ENCODE measurements at regions not wholly inside any gene's neighbourhood (a gene's known extent, or its start where the extent isn't known, plus 50 kb on each side); places are given as distances from the start of the nearest gene placed in this dataset.
"Not testable (repeated sequence)": the region's sequence is repeated elsewhere in the genome, so short reads cannot be mapped to it uniquely, and the experiment has no call there.

DNA sequence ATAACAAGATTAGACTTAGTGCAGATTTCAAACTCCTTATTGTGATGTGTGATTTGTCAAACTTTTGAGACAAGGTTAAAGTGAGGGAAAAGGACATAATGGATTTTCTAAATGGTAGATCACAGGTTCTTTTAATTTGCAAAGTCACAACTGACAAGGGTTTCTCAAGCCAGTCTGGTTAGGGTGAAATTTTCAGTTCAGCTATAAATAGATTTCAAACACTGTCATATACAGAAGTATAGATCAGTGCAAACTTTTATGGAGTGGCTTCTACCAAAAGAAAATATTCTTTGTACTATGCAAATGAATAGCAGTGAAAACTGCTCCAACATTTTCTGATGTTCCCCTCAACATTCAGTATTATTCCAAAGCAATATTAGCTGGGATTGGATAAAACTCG is 337.1 kb upstream of the MAN1A1 start:
- FAIRE-seq, result no peak
- DNase-seq (ENCODE audit: insufficient read length, low spot score), result no peak

DNA sequence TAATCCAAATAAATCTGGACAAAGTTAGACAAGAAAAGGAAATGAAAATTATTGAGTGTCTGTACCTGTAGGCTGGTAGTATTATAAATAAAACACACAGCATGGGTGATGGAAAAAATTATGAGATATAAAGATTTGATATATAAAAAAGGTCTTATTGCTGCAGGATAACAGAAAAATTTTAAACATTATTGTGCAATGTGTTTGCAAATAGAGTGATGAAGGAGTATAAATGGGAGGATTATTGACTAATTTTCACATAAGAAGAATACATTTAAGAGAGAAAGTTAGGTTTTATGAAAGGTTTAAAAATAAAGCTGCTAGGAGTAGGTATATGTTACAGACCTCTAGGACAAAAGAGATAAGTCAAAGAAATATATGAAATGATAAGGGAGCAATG is 336.7 kb upstream of the MAN1A1 start:
- DNase-seq (ENCODE audit: insufficient read length, low spot score) (no peak), FAIRE-seq (no peak)

DNA sequence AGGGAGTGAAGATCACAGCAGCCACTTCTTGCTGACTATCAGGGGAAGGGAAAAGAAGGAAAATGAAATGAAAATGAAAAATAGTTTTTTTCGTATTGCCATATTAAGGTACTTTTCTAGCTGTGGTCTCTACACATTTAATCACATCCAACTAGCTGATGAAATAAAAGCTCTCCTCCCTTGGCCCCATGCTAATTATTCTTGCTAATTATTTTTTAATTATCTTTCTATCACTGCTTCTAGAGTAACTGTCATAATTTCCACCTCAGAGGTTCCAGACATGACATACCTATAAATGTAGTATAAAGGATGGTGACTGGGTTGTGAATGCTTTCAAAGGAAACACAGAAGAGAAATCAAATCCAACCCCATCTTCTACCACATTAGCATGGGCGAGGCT is 334.1 kb upstream of the MAN1A1 start:
- FAIRE-seq (no peak), DNase-seq (ENCODE audit: insufficient read length, low spot score) (no peak)

DNA sequence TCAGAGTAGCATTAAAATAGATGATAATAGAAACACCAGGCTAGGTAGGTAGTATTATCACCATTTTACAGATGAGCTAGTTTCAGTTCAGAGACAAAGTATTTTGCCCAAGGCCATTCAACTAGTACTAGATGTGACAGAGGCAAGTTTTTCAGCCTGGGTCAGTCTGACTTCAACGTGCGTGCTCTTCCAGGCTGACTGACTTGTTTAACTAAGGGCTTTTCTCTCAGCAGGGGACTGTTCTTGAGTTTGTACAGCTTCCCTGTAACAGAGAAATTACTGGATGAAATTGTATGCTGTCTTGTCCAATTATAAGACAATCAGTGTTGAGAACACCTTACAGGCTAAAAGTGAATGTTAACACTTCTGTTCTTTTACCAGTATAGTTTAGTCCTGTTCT is 333.5 kb upstream of the MAN1A1 start:
- DNase-seq (ENCODE audit: insufficient read length, low spot score), result no peak
- FAIRE-seq, result no peak

DNA sequence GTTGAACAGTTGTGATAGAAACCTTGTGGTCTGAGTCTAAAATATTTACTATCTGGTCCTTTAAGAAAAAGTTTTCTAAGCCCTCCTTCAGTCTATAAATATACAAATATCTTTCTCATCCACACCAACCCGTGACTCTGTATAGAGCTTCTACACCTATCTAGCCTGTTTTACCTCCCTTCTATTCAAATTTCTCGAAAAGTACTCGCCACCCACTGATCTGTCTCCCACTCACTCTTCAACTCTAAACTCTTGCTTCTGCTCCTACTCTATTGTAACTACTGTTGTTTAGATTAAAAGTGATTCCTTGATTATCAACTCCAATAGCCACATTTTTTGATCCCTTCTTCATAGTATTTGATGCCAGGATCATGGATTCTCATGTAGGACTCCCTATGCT is 329.4 kb upstream of the MAN1A1 start:
- FAIRE-seq (no peak), DNase-seq (ENCODE audit: insufficient read length, low spot score) (no peak)

DNA sequence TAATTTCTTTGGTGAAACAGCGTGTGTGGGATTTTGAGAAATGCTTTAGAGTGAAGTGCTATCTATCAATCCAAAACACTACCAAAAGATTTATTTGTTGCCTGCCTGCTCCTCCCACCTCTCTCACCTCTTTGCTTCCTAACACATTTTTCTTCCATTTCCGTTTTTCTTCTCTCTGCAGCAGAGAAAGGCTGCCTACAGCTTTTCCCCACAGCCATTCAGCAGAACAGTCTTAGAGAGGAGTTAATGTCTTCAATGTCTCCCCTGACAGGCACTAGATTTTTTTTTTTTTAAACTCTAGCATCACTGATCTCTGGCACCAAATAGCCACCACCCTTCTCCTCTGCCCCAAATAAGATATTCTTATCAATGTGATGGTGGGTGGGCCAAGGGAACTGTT is 327.8 kb upstream of the MAN1A1 start:
- DNase-seq (ENCODE audit: insufficient read length, low spot score), result no peak
- FAIRE-seq, result no peak

DNA sequence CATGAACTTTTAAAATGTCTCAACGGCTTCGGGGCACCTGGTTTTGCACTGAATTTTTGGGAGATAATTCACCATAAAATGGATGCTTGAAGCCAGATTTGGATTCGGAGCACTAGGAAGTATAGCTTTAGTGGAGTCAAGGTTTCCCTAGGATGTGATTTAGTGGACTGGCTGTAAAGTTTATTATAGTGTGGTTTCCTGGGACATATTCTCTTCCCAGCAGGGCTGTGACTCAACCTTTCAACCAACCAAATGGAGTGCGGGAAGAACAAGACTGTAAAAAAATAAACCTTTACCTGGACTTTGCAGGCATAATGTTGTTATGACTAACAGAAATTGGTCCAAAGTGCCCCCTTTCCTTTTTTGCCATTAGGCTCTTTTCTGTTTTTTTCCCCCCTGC is 327.4 kb upstream of the MAN1A1 start:
- no peak for FAIRE-seq
- DNase-seq (ENCODE audit: insufficient read length, low spot score), result no peak

DNA sequence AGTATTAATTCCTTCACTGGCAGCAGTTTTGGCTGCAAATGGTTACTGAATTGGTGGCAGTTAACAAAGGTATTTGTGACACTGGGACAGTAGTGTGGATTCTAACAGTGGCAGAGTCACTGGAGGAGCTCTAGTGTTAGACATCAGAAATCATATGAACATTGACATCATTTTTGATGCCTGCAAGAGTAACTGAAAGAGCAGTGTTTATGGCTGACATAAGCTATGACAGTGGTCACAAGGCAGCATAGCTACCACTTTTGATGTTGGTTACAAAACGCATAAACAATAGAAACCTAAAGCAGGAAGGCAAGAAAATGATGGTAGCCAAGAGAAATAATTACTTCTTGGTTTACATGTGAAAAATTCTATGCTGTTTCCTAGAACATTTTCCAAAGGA is 326.7 kb upstream of the MAN1A1 start:
- no peak for FAIRE-seq
- no peak for DNase-seq (ENCODE audit: insufficient read length, low spot score)

DNA sequence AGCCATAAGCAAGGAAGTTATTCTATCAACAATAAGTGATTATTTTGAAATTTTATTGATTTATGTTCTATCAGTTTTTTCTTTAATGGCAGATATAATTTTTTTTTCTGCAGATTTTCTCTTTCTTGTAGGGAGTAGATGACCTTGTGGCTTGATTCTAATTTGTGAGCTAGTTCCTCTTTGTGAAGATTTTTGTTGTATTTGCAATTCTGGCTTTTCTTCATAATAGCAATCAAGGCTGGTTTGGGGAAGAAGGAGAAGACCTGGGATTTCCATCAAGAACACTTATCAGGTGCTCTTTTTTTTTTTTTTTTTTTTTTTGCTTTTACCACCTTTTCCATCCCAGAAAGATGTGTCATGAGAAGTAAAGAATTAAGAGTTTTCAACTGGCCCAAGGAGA is 324.2 kb upstream of the MAN1A1 start:
- FAIRE-seq, result no peak
- no peak for DNase-seq (ENCODE audit: insufficient read length, low spot score)

DNA sequence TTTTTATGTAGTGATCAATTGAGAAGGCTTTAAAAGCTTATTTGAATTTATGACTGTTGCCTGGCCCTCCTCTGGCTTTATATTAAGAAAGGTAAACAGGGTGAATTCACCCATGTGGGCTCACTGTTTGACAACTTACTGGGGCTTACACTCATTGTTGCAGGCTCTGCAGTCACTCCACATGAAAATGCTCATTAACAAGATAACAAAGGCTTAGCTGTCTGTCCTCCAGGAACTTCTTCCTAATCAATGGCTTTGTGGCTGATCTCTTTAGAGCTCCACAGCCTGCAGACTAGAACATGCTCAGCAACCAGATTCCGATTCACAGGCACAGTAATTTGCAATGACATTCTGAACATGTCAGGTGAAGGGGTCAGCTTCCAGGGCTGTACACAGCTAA is 323.2 kb upstream of the MAN1A1 start:
- FAIRE-seq (no peak), DNase-seq (ENCODE audit: insufficient read length, low spot score) (no peak)

DNA sequence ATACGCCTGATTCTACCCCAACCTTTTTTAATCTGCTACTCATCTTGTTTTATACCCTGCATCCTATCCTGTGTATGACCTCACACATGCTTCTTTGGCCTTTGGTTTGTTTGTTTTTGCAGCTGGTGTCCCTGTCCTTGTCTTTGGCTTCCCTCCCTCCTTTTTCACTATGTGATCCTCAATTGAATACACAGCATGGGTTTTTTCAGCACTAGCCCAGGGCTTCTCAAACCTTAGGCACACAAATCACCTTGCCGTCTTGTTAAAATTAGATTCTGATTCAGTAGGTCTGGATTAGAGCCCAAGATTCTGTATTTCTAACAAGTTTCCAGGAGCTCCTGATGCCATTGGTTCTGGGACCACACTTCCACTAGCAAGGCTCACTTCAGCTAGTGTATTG is 321.5 kb upstream of the MAN1A1 start:
- DNase-seq (ENCODE audit: insufficient read length, low spot score) (no peak), FAIRE-seq (no peak)

DNA sequence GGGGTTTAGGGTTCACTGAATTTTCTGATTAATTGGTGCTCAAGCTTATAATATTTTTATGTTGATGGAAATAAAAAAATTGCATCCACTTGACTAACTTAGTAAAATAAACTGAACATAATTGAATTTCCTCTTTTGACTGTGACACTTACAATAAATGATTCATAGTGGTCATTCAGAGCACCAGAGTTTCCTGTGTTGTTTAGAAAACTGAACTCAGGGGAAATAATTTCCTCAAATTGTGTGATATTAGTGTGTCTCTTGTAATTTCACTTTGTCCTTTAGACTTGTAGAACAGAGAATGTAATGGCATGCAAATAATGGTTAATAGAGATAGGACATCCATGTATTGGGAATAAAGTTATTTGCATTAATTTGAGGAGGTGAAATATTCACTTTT is 319.7 kb upstream of the MAN1A1 start:
- FAIRE-seq (no peak), DNase-seq (ENCODE audit: insufficient read length, low spot score) (no peak)

DNA sequence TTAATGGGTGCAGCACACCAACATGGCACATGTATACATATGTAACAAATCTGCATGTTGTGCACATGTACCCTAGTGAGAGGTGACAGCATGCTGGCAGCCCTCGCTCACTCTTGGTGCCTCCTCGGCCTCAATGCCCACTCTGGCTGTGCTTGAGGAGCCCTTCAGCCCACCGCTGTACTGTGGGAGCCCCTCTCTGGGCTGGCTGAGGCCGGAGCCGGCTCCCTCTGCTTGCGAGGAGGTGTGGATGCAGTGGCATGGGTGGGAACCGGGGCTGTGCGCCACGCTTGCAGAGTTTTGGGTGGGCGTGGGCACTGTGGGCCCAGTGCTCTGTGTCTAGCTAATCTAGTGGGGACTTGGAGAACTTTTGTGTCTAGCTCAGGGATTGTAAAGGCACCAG is 315.9 kb upstream of the MAN1A1 start:
- FAIRE-seq; DNase-seq (ENCODE audit: insufficient read length, low spot score): not testable (repeated sequence)

DNA sequence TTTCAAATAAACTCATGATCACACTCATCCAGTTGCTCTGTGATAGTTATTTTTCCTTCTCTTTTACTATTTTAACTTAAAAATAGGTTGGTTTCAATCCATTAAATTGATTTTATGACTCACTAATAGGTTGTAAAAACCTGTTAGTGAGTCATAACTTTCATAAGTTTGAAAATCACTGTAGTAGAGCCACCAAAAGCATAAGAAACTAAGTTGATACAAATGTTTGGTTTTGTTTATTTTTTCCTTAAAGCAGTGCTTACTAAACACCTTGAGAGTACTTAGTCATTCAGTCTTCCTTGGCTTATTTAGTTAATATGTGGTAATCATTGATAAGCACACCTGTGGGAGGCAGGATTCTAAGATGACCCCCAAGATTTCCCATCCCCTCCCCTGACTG is 312.1 kb upstream of the MAN1A1 start:
- no peak for FAIRE-seq
- no peak for DNase-seq (ENCODE audit: insufficient read length, low spot score)

DNA sequence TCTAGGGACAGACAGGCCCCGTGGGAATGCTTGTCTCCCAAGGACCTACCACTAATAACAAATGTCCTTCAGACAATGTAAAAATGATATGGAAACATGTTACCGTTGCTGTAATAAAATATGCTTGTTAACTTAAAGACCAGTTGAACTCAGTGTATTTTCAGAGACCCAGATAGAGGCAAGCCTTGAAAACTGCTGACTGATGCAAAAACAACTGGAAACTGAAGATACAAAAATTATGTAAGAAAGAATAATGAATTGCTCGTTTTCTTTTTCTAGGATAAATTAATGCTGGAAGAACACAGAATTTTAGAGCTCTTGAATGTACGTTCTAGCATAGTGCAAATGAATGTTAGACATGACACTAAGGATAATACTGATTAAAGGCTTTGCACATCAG is 311.5 kb upstream of the MAN1A1 start:
- FAIRE-seq (no peak), DNase-seq (ENCODE audit: insufficient read length, low spot score) (no peak)

DNA sequence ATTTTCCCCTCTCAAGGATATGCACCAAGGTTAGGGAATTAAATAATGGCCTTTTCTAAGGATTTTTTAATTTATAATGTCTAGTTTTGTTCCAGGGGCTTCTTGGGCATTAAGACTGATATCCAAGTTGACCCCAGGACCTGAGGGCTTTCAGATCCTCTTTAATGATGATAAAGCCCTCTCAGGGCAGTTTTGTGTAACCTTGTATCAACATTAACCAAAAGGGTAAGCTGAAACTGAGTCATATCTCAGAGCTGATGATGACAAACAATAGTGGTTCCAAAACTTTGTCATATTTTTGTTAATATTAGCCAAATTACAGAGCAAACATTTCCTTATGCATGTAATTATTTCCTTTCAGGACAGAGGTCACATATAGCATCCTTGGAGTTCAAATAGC is 309.4 kb upstream of the MAN1A1 start:
- FAIRE-seq (no peak), DNase-seq (ENCODE audit: insufficient read length, low spot score) (no peak)

DNA sequence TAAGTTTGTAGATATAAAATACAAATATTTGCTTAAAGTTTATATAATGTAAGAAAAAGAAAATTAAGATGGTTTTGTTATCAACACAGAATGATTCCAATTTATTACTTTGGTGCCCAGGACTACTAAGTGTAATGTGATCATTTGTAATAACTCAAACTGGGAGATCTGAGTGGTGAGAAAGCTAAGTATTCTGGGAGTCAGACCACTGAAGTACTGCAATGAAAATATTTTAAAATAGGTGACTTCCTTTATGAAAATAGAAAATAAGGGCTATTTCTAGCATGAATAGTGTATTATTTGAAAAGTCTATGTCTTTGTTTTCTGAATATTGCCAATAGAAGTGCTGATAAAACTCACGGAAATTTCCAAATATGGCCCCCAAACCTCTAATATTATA is 305.6 kb upstream of the MAN1A1 start:
- no peak for DNase-seq (ENCODE audit: insufficient read length, low spot score)
- FAIRE-seq, result no peak

DNA sequence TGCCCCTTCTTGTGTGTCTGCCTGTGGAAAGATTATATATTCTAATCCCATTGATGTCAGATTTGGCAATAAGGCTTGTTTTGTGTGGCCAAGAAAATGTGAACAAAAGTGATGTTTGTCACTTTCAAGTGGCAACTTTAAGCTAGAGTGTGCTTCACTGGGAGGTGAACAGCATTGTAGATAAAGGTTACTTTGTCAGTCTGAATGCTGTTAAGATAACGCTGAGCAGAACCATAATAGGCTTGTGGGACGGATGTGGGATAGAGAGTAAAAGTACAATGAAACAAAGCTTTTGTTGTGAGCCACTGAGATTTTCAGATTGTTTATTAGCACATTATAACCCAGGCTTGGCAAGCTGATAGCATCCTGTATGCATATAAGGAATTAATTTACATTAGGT is 303.8 kb upstream of the MAN1A1 start:
- DNase-seq (ENCODE audit: insufficient read length, low spot score) (no peak), FAIRE-seq (no peak)

DNA sequence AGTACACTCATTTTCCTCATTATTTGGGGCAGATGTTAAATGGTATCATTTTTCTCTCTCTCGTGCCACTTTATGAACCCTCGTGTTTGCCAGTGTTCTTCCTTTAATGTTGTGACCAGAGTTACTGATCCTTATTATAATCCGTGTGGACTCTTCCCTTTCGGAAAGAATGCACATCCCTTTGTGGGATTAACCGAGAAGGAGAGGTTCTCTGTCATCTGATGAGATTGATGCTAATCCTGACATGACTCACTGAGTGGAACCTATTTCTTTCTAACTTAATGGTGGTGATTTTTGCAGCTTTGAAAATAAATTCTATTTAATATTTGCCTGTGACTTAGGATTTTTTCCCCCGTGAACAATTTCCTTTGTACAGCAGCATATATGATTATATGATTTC is 300.0 kb upstream of the MAN1A1 start:
- FAIRE-seq (no peak), DNase-seq (ENCODE audit: insufficient read length, low spot score) (no peak)

DNA sequence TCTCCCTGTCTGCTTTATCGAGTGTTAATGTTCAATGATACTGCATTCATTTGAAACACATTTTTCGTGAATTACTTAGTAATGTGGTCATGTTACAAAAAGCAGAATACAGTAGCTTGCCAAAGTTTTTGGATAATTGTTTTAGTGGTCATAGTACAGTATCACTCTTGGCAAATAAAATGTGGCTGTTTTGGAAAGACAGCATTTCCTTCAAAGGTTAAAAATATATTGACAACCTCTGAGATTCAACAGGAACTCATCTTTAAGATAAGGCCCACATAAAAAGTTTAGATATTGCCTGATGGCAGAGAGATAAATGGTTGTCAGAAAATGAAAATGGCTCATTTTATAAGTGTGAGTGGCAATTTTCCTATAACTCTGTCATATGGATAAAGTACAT is 297.7 kb upstream of the MAN1A1 start:
- no peak for DNase-seq (ENCODE audit: insufficient read length, low spot score)

DNA sequence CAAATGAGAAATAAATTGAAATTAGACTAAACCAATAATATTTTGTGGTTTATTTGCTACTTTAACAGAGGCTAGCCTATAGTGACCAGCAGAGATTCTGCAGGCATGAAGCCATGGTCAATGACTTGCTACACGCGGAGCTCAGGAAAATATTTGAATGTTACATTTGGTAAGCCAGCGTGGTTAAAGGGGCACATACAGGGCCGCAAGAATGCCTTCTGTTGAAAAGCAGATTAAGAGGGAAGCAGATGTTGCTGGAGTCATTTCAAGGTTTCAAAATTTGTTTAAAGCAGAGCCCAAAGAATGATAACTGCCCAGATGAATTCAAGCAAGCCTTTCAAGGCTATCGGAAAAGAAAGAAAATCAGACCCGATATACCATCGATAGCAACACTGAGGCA is 294.3 kb upstream of the MAN1A1 start:
- FAIRE-seq, result no peak
- DNase-seq (ENCODE audit: insufficient read length, low spot score), result no peak

More for the DNA sequence above, 297.7 kb upstream of the MAN1A1 start:
- FAIRE-seq, result no peak

DNA sequence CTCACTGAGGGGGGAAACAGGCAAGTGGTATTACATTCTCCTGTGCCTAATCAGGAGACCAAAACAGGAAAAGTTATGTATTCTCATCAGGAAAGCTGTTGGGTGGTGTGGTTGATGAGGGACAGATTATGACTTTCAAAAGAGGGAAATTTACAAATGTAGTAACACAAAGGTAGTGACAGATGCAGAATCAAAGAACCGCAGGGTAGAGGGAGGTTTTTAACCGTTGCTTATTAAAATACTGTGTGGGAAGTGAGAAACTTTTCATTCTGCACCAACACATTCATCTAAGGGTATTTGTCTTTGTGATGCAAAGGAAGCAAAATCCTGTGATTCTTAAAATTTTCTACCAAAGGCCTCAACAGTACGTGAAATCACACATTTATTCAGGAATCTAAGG is 288.2 kb upstream of the MAN1A1 start:
- FAIRE-seq, result no peak
- DNase-seq (ENCODE audit: insufficient read length, low spot score), result no peak

DNA sequence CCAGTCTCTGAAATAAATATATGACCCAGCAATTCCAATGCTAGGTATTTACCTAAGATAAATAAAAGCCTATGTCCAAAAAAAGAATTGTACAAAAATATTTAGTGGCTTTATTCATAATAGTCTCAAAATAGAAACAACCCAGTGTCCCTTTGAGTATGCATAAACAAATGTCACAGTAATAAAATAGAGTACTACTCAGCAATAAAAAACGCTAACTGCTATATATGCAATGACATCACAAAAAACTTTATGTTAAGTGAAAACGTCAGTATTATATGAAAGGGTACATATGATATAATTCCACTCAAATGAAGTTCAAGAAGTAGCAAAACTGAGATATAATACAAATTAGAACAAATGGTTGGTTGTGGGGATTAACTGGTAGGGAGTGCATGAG is 286.5 kb upstream of the MAN1A1 start:
- DNase-seq (ENCODE audit: insufficient read length, low spot score) (no peak), FAIRE-seq (no peak)

DNA sequence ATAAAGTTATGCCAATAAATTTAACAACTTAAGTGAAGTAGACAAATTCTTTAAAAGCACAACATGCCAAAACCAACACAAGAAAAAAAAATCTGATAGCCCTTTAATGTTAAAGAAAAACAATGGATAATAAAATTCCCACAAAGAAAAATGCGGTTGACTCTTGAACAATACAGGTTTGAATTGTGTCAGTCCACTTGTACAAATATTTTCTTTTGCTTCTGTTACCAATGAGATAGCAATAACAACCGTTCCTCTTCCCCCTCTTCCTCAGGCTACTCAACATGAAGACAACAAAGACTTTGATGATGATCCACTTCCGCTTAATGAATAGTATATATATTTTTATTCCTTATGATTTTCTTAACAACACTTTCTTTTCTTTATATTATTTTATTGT is 283.9 kb upstream of the MAN1A1 start:
- FAIRE-seq (no peak), DNase-seq (ENCODE audit: insufficient read length, low spot score) (no peak)
